ENCODE measurements at regions not wholly inside any gene's neighbourhood (a gene's known extent, or its start where the extent isn't known, plus 50 kb on each side); places are given as distances from the start of the nearest gene placed in this dataset.

DNA sequence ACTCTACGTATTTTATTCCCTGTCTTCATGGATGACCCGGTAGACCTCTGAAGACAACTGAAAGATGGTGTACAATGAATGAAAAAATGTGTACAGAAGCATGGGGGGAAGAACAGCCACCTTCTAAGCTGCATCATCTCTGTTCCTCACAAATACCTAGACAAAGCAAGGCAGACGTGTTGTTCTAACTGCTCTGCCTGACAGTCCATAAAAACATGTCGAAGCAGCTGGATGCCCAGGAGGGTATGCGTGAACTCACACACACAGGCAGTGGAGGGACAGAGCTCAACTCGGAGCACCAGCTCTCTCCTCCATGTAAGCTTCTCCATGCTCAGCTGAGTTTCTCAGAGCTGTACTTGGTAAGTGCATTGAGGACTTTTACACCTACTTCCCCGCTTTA is 327.4 kb downstream of the CTTN start:
- TF ChIP-seq CTCF (IDR thresholded peaks at IDR 0.05) (no peak), POLR2A (IDR thresholded peaks at IDR 0.05) (no peak)
